ENCODE measurements at regions not wholly inside any gene's neighbourhood (a gene's known extent, or its start where the extent isn't known, plus 50 kb on each side); places are given as distances from the start of the nearest gene placed in this dataset.
"Not testable (repeated sequence)": the region's sequence is repeated elsewhere in the genome, so short reads cannot be mapped to it uniquely, and the experiment has no call there.

DNA sequence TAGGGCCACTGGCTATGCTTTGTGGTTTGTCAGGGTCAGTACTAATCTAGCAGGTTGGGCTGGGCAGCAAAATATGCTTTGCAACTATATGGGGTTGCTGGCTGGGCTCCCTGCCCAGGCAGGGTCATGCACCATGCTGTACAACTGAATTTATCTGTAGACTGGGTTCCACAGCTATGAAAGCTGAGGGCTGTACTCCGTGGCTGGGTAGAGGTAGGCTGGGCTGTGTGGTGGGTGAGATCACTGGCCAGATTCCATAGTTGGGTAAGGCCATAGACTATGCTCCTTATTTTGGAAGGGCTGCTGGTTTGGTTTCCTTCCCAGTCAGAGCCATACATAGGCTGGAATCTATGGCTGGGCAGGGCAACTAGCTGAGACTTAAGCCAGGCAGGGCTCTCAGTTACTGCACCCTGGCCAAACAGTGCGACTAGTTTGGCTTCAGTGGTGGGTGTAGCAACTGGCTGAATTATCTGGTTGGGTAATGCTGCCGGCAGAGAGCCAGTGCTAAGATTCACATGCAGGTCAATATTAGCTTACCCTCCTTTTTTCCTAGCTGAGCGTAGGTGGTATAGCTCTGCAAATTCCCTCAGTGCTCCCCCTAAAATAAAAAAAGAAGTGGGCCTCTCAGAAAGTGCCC lies 769.1 kb upstream of the CDH8 start:
- Histone ChIP-seq H3K27ac (ENCODE audit: low read length) (no peak overlapping the region), H3K27me3 (ENCODE audit: insufficient read depth, low read depth, low read length) (no peaks in the 10 kb centered on the region), H3K4me2 (ENCODE audit: low read length) (no peak overlapping the region), H3F3A (ENCODE audit: insufficient read depth, low read length, poor library complexity, severe bottlenecking) (no peaks in the 10 kb centered on the region), H4K20me1 (ENCODE audit: insufficient read depth) (no peaks in the 10 kb centered on the region), H2AFZ (ENCODE audit: low read depth, low read length) (no peak overlapping the region), H3K9me2 (ENCODE audit: insufficient read depth, low read length) (no peaks in the 10 kb centered on the region), H3K79me2 (replicated peaks; ENCODE audit: insufficient read depth, low read length) (no peaks in the 10 kb centered on the region), H3K9ac (ENCODE audit: low read length) (no peak overlapping the region), H3K9me3 (ENCODE audit: low read length) (peaks cover 6% of the 10 kb centered on the region), H3K4me3 (ENCODE audit: low read length) (no peak overlapping the region), H3K36me3 (ENCODE audit: insufficient read depth, low read length) (no peaks in the 10 kb centered on the region)
- TF ChIP-seq TAF1 (IDR thresholded peaks at IDR 0.05; ENCODE audit: low read depth) (no peak), EP300 (conservative IDR thresholded peaks at IDR 0.05; ENCODE audit: poor library complexity, severe bottlenecking) (no peak), EZH2 (IDR thresholded peaks at IDR 0.05; ENCODE audit: borderline replicate concordance, insufficient read depth, low read length, poor library complexity, severe bottlenecking) (no peak), POLR2AphosphoS5 (IDR thresholded peaks at IDR 0.05) (no peak), SMC3 (conservative IDR thresholded peaks at IDR 0.05; ENCODE audit: poor library complexity) (no peak), MXI1 (conservative IDR thresholded peaks at IDR 0.05; ENCODE audit: poor library complexity, severe bottlenecking) (no peak), RAD21 (conservative IDR thresholded peaks at IDR 0.05) (no peak)
- TF ChIP-seq, protein P1, sequence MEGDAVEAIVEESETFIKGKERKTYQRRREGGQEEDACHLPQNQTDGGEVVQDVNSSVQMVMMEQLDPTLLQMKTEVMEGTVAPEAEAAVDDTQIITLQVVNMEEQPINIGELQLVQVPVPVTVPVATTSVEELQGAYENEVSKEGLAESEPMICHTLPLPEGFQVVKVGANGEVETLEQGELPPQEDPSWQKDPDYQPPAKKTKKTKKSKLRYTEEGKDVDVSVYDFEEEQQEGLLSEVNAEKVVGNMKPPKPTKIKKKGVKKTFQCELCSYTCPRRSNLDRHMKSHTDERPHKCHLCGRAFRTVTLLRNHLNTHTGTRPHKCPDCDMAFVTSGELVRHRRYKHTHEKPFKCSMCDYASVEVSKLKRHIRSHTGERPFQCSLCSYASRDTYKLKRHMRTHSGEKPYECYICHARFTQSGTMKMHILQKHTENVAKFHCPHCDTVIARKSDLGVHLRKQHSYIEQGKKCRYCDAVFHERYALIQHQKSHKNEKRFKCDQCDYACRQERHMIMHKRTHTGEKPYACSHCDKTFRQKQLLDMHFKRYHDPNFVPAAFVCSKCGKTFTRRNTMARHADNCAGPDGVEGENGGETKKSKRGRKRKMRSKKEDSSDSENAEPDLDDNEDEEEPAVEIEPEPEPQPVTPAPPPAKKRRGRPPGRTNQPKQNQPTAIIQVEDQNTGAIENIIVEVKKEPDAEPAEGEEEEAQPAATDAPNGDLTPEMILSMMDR (IDR thresholded peaks at IDR 0.05; ENCODE audit: poor library complexity, severe bottlenecking) = no peak
- TF ChIP-seq, protein P2, sequence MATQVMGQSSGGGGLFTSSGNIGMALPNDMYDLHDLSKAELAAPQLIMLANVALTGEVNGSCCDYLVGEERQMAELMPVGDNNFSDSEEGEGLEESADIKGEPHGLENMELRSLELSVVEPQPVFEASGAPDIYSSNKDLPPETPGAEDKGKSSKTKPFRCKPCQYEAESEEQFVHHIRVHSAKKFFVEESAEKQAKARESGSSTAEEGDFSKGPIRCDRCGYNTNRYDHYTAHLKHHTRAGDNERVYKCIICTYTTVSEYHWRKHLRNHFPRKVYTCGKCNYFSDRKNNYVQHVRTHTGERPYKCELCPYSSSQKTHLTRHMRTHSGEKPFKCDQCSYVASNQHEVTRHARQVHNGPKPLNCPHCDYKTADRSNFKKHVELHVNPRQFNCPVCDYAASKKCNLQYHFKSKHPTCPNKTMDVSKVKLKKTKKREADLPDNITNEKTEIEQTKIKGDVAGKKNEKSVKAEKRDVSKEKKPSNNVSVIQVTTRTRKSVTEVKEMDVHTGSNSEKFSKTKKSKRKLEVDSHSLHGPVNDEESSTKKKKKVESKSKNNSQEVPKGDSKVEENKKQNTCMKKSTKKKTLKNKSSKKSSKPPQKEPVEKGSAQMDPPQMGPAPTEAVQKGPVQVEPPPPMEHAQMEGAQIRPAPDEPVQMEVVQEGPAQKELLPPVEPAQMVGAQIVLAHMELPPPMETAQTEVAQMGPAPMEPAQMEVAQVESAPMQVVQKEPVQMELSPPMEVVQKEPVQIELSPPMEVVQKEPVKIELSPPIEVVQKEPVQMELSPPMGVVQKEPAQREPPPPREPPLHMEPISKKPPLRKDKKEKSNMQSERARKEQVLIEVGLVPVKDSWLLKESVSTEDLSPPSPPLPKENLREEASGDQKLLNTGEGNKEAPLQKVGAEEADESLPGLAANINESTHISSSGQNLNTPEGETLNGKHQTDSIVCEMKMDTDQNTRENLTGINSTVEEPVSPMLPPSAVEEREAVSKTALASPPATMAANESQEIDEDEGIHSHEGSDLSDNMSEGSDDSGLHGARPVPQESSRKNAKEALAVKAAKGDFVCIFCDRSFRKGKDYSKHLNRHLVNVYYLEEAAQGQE (IDR thresholded peaks at IDR 0.05; ENCODE audit: borderline replicate concordance) = no peak

DNA sequence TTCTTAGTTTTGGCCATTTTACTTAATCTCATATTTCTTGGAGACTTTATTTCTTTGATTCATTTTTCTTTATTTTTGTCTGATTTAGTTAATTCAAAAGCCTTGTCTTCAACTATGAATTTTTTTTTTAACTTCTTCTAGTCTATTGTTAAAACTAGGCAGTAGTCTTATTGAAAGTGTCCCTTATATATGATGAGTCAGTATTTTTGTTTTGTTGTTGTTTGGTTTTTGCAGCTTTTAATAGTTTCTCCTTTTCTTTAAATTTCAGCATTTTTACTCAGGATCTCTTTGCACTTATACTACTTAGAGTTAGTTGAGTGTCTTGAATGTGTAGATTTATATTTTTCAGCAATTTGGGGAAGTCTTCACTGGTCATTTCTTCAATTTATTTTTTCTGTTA lies 758.5 kb upstream of the CDH8 start:
- no peak overlapping the region for H2AFZ ChIP-seq (ENCODE audit: low read depth, low read length)
- H3F3A ChIP-seq (ENCODE audit: insufficient read depth, low read length, poor library complexity, severe bottlenecking) = no peaks in the 10 kb centered on the region
- H3K9me3 ChIP-seq (ENCODE audit: low read length) = no peaks in the 10 kb centered on the region
- H3K9ac ChIP-seq (ENCODE audit: low read length) = no peak overlapping the region
- H3K4me3 ChIP-seq (ENCODE audit: low read length) = no peak overlapping the region
- no peaks in the 10 kb centered on the region for H3K79me2 ChIP-seq (replicated peaks; ENCODE audit: insufficient read depth, low read length)
- H3K27ac ChIP-seq (ENCODE audit: low read length) = no peak overlapping the region
- no peak overlapping the region for H3K4me2 ChIP-seq (ENCODE audit: low read length)
- TF ChIP-seq MXI1 (conservative IDR thresholded peaks at IDR 0.05; ENCODE audit: poor library complexity, severe bottlenecking) = no peak
- no peak for TF ChIP-seq RAD21 (conservative IDR thresholded peaks at IDR 0.05)
- TF ChIP-seq, protein P1 (IDR thresholded peaks at IDR 0.05; ENCODE audit: poor library complexity, severe bottlenecking) = no peak
- TF ChIP-seq EZH2 (IDR thresholded peaks at IDR 0.05; ENCODE audit: borderline replicate concordance, insufficient read depth, low read length, poor library complexity, severe bottlenecking) = no peak
- no peak for TF ChIP-seq TAF1 (IDR thresholded peaks at IDR 0.05; ENCODE audit: low read depth)
- TF ChIP-seq SMC3 (conservative IDR thresholded peaks at IDR 0.05; ENCODE audit: poor library complexity) = no peak
- TF ChIP-seq, protein P2 (IDR thresholded peaks at IDR 0.05; ENCODE audit: borderline replicate concordance) = no peak
- no peak for TF ChIP-seq POLR2AphosphoS5 (IDR thresholded peaks at IDR 0.05)
- no peak for TF ChIP-seq EP300 (conservative IDR thresholded peaks at IDR 0.05; ENCODE audit: poor library complexity, severe bottlenecking)
- no peaks in the 10 kb centered on the region for H3K27me3 ChIP-seq (ENCODE audit: insufficient read depth, low read depth, low read length)
- H3K9me2 ChIP-seq (ENCODE audit: insufficient read depth, low read length) = no peaks in the 10 kb centered on the region
- no peaks in the 10 kb centered on the region for H4K20me1 ChIP-seq (ENCODE audit: insufficient read depth)
- no peaks in the 10 kb centered on the region for H3K36me3 ChIP-seq (ENCODE audit: insufficient read depth, low read length)

DNA sequence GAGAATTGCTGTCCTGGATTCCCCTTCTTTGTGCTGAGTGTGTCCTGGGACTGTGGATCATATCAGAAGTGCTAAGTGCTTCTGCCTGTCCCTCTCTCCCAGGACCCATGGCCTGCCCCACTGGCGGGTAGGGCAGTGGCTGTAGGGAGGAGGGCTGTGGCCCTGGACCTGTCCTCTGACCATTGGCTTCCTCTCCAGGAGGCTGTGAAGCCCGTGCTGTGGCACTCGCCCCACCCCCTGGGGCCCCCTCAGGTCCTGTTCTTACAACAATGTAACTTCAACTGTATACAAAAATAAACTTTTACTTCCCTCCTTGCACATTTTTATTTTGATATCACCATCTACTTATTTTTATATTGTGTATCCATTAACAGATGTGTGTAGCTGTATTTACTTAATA lies 743.8 kb upstream of the CDH8 start:
- H3K36me3 ChIP-seq (ENCODE audit: insufficient read depth, low read length); H3K9me3 ChIP-seq (ENCODE audit: low read length); H3K79me2 ChIP-seq (replicated peaks; ENCODE audit: insufficient read depth, low read length); H3F3A ChIP-seq (ENCODE audit: insufficient read depth, low read length, poor library complexity, severe bottlenecking); H3K9me2 ChIP-seq (ENCODE audit: insufficient read depth, low read length); H3K9ac ChIP-seq (ENCODE audit: low read length); H3K27me3 ChIP-seq (ENCODE audit: insufficient read depth, low read depth, low read length); H3K4me2 ChIP-seq (ENCODE audit: low read length); H3K27ac ChIP-seq (ENCODE audit: low read length); H4K20me1 ChIP-seq (ENCODE audit: insufficient read depth); H2AFZ ChIP-seq (ENCODE audit: low read depth, low read length); H3K4me3 ChIP-seq (ENCODE audit: low read length): not testable (repeated sequence)
